Activated CD4-positive, alpha-beta T cell treated with anti-CD3 and anti-CD28 coated beads for 4 hours (primary cell): ENCODE measurements at regions not wholly inside any gene's neighbourhood (a gene's known extent, or its start where the extent isn't known, plus 50 kb on each side); places are given as distances from the start of the nearest gene placed in this dataset.
A peak's percentile ranks its signal among the peaks of the same experiment; 100 is the strongest.

Experiments
- DNase-seq, 2 donors: peaks; one replicate each; pipeline ENCODE4 v3.0.0-alpha.2; 2020

DNA sequence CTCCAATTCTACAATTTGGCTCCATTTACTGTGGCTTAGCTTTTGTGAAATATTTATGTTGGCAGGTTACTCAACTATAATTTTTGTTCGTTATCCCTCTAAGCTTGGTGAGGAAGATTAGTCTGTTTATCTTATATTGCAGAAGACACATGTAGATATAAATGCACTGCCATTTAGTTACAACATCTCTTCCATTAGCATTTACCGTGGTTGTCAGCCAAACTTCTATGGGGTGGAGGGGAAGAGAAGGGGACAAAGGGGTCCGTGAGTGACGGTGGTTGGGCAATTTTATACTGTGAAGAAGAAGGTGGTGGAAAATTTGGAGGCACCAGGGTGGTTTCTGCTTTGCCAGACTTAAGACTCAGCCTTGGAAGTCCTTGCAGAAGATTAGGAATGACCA lies 117.6 kb upstream of the CXCR4 start:
- DNase-seq = no peak

DNA sequence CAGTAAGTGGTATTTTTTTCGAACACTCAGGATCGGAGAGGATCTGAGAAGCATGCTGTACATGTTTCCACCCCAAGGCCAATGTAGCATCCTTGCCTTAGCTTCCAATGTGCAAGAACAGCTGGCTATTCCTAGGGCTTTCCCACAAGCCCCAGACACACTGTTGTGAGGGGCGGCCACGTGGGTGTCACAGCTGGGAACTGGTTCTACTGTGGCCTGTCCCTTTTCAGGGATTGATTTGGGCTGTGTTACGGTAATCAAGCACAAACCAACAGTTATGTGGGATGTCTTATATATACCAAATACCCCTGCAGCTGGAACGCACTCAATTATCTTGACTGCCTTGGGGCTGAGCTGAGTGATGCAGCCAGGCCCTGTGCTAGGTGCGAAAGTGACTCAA lies 116.3 kb upstream of the CXCR4 start:
- no peak for DNase-seq

DNA sequence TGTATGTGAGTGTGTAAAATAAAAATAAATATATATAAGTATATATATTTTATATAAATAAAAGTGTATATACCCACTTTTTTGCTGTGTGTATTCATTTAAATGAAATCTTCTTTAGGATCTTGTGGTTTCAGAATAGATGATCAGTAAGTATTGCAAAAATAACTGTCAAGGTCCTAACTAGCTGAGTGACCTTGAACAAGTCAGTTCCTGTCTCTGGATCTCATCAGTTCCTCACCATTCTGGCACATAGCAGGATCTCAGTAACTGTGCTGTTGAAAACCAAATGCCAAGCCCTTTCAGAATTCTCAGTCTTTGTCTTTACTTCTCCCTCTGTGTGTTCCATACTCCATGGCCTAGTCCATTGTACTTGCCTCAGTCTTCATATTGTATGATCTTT lies 115.3 kb upstream of the CXCR4 start:
- DNase-seq = no peak

DNA sequence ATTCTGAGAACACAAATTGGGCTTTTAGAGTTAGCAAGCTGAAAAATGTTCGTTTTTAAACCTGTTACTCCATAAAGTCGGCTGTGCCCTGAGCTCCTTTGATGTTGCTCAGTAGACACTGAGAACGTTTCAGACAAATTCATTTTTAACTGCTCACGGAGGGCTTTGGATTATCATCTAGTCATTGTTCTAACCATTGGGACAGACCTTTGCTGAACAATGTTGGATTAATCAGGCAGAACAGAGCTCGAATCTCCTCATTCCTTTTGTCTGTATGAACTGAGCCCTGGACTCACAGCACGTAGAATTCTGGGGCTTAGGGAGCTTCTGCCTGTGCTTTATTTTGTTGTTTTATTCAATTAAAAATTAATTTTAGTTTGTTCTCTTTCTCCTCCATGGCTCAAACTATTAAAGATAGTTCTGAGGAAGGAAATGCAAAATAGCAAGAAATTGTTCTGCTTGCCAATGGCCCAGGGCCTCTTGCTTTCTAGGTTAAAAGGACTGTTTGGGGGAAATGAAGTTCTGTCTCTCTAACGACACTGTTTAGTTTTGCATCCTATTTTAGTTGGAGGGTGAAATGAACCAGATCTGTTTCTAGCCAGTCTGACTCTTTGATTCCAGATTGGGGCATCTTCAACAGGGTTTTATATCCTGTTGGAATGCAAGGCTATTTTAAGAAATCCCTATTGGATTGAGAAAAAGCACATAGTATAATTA lies 114.7 kb upstream of the CXCR4 start:
- no peak for DNase-seq

DNA sequence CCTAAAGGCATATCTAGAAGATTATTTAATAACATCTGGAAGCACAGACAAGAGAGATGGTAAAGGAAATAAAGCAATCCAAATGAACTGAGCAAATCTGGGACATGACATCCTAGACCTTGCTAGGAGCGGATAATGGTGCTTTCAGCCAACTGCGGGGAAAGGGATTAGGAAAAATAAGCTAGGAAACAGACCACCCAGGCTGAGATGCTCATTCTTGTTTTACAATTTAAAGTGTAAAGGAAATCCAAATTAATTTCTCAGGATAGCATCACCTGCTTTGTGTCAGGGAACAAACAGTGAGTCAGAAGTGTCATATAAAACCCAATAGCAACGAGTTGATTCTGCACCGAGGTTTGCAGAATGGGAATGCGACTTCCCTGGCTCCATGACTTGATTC lies 112.5 kb upstream of the CXCR4 start:
- no peak for DNase-seq

DNA sequence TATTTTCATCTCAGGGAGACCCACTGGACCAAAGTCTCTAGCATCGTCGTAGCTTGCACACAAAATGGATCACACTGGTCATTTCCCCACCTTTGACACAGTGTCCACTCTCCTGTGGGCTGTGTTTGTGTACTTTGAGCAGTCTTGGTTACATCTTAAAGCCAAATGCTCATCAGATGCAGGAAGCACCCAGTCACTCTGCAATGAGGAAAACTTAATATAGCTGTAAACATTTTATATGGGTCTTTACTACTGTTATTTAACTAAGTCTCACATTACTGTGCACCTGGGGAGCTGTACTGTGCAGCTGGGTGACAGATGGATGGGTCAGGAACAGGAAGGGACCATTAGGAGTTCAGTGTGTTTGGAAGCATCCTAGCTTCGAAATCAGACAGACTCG lies 109.0 kb upstream of the CXCR4 start:
- no peak for DNase-seq

DNA sequence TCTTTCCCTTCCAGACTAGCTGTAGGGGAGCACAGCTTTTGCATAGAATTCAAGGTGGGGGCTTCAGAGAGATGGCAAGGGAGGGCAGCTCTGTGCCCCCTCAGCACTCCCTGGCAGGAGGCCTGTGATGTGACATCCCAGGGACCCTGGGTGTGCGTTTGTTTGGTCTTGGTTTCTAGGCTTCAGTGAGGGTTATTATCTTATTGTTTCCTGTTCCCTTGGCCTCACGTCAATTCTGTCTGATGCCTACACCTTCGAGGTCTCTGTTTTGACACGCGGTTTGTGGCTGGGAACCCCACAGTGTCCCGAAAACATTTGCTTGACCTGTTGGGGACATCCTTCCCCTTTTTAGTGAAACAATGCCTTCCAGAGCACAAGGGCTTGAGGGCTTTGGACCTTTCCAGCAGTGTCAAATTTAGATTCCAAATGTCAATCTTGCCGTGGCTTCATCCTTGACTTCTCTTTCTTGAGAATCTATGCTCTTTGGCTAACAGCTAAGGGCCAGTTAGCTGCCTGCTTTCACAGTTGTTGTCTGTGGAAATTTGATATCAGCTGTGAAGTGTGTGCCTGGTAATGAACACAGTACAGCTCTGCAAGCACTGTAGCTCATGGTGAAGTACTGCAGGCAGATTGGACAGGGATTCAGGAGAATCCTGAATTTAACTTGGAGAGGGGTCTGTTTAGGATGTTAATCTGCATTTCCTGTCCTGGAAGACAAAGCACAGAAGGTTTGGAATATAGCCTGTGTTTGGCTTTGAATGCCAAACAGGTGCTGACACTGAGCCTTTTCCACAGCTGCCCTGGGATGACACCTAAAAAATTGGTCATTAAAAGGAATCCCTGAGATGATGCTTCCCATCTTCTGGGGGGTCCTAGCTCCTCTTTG lies 108.2 kb upstream of the CXCR4 start:
- no peak for DNase-seq

DNA sequence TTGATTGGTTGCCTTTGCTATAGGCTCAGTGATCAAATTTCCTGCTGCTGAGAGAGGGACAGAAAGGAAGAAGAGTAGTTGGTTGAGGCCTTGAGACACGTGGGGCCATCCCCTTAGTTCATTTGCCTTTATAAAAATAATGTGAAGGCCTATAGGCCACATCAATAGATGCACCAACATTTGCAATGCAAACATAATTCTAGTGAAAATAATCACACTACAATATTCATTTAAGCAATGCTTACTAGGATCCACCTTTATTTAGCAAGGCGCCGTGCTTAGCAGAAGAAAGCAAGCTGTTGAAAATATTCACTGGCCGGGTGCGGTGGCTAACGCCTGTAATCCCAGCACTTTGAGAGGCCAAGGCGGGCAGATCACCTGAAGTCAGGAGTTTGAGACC lies 105.3 kb upstream of the CXCR4 start:
- no peak for DNase-seq

DNA sequence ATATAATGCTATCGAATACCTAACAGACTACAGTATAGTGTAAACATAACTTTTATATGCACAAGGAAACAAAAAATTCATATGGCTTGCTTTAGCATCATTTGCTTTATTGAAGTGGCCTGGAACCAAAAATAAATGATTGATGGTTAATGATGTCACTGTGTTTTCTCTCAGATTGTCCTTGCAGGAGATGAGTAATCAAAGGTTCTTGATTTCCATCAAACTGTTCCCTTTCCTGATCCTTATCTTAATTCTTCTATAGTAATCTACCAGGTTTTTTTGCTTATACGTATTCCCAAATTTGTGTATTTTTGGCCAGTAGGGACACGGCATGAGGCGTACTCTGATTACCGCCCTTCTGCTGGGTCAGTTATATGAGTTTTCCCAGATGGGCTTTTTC lies 104.9 kb upstream of the CXCR4 start:
- no peak for DNase-seq

DNA sequence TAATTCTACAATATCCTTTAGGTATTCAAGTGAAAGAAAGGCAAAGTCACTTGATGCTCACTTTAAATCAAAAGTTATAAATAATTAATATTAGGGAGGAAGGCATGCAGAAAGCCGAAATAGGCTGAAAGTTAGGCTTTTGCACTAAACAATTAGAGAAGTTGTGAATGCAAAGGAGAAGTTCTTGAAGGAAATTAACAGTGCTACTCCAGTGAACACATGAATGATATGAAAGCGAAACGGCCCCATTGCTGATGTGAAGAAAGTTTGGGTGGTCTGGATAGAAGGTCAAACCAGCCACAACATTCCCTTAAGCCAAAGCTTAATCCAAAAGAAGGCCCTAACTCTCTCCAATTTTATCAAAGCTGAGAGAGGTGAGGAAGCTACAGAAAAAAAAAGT lies 103.1 kb upstream of the CXCR4 start:
- no peak for DNase-seq

DNA sequence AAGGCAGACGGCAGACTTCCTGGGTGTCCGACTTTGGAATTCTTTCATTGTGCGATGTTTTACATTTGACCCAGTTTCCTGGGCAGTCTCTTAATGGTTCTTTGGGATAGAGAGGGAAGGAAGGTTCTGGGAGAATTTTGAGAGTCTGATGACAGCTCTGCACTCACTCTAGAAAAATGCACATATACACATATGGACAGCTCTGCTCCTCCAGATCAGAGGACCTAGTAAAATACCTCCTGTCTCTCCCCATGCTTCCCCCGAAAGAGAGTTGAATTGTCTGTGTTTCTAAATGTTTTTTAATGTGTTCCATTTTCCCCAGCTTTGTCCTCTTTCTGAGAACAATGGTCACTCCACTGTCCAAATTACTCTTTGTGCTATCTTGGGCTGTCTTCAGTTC lies 102.0 kb upstream of the CXCR4 start:
- no peak for DNase-seq

DNA sequence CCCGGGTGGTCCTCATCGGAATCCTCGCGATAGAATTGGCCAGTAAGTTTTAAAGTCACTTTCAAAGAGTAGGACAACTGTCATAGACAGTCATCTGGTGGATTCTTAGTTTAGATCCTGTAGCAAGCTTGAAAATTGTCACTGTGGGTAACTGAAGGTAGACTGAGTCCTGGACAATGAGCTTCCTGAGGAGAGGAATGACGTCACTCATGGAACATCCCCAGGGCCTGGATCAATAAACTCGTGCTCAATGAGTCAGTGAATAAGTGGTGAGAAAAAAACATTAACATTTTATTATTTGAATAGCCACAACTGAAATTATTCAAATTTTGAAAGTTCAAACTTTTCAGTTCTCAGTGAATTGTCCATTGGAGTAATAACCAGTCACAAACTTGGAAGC lies 101.4 kb upstream of the CXCR4 start:
- no peak for DNase-seq

DNA sequence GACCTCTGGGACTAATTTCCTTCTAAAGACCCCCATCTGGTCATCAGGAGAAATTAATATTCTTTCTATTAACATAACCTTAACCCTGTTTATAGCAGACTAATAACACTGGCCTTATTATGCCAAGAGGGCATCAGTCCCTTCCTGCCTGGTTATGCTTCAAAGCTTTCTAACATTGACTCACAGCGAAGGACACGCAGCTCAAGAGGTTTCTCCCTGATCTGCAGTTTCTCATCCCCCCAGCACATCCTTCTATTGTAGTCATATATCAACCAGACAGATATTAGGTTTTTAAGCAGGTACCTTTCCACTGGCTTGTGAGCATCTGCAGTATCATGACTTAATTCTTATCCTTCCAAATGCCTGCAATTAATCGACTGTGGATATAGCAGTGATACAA lies 100.0 kb upstream of the CXCR4 start:
- DNase-seq = no peak

DNA sequence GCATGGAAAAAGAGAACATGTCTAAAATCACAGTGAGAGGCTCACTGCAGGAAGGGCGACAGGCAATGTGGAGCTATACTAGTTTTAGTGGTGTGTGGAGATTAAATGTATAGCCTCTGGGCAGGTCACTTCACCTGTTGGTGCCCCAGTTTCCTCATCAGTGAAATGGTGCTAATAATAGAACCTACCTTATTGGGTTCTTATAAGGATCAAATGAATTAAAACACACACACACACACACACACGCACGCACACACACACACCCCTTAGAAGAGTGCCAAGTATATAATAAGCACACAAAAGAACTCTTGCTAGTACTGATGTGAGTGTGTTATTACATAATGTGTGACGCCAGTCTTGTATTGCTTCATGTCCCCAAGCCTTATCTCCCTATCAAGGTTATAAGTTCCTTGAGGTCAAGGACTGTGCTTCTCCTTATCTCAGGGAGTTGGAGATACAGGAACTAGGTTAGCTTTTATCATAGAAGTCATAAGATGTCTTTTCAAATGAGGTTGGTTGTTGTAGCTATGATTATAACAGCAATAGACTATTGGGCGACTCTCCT lies 98.0 kb upstream of the CXCR4 start:
- DNase-seq = no peak

DNA sequence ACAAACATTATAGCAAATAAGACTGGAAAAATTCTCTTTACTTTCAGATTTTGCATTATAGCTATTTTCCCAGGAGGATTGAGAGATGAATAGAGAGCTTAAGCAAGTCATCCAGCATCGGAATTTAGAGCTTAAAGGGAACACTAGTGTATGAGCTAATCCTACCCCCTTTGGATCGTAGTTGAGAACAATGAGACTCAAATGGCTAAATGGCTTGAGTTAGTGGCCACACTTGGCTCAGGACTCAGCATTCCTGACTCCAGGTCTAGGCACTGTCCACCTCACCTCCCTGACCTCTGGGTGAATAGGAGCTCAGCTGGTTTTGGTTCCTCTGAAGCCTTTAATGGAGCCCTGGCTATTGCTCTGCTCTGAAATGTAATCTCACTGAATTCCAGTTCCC lies 97.5 kb upstream of the CXCR4 start:
- DNase-seq = no peak

DNA sequence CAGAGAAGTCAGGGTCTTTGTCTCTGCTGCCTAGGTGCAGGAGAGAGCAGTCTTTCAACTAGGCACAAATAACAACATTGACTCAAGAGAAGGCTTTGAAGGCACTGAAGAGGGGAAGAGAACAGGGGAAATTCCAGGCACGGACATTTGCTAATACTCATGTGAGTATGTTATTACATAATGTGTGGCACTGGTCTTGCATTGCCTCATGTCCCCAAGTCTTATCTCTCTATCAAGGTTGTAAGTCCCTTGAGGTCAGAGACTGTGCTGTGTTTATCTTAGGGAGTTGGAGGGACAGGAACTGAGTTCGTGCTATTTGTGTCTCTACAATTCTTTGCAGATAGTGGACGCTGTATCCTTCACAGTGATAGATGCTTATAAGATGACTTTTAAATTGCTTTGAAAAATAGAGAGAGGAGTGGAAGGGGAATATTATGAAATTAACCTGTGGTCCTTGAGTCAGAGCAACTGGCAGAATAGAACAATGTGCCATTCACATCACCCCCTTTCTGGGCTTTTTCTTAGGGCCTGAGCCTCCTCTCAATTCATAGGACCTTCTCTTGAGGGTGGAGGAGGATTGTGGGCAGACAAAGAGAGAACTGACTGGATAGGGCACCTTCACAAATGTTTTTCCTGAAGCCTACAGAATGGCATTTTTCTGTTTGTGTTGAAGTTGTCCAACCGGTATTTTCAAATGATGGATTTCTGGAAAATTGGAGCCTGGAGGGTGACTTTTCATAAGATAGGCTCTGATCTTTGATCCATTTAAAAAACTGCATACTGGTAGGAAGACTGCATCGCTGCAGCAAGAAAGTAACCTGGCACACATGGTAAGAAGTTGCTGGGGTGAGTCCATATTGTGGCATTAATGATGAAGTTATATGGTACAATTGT lies 96.6 kb upstream of the CXCR4 start:
- DNase-seq = no peak

DNA sequence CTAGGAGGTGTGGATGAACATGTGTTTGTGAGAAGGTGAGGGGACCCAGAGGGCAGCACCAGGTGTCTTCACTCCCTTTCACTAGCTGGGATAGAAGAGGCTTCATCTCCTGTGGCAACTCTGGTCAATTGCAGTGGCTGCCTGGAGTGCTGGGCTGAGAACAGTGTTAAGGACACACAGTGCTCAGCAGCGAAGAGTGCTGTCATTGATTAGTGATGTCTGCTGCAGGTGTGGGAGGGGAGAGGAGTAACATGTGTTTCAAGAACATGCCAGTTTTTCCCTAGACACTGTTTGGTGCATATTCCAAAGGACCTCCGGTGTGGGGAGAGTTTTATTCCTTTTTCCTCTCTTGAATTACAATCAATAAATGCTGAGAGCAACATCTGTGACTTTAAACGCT lies 95.9 kb upstream of the CXCR4 start:
- DNase-seq = no peak

DNA sequence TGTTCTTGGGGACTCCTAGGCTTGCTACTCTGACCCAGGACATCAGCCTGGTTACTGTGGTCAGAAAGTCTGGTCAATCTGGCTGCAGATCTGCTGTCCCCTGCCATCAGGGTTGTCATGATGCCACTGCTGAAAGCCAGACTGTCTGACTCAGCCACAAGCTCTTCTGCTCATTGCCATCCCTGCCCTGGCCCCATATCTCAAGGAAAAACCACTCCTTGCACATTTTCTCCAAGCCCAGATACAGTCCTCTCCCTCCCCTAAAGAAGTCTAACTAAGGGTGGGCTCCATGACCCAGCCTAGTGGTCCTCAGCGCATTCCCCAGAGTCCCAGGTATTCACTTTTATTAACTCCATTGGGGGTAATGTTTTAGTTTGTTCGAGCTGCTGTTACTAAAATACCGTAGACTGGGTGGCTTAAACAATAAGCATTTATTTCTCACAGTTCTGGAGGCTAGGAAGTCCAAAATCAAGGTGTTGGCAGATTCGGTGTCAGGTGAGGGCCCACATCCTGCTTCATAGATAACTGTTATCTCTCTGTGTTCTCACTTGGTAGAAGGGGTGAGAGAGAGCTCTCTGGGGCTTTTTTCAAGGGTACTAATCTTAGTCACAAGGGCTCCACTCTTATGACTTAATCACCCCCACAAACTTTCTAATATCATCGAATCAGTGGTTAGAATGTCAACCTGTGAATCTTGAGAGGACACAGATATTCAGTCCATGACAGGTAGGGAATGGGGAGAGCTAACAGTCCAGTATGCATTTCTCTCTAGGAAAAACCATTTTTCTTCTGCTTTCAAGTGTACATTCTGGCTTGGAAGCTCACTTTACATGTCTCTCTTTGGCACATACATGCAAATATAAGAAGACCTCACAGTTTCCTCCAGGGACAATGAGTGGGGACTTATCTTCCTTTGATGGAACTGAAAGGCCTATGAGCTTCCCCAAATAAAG lies 94.8 kb upstream of the CXCR4 start:
- peak; percentile 9 to 12 for DNase-seq

DNA sequence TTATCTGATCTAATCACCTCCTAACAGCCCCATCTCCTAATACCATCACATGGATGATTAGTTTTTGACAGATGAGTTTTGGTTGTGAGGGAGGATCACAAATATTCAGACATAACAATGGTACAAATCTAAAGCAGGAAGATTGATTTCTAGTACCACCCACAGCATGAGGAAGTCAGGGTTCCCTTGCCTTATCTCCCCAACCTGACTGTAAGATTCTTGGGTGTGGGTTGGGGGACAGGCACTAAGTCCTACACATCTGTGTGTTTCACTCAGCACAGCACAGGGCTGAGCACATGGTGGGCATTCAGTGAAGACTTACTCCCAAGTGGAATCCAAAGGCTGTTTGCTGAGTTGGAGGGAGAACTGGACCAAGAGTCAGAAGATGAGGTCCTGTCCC lies 93.8 kb upstream of the CXCR4 start:
- DNase-seq = no peak

DNA sequence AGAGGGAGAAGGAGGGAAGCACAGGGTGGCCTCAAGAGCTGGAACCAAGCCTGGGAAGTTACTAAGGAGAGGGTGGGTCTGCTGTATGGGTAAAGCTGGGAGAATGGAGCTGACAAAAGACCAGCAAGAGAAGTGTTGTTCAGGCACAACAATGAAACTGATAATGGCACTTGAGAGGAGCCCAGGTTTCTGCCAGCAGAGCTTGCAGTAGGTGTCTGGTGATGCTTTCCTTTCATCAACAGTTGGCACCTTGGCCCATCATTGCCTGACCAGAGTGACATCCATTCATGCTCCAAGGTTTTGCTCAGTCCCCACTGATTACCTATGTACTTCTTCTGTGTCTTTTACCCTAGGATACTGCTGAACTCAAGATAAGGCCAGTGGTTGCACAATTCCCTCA lies 92.9 kb upstream of the CXCR4 start:
- no peak for DNase-seq

DNA sequence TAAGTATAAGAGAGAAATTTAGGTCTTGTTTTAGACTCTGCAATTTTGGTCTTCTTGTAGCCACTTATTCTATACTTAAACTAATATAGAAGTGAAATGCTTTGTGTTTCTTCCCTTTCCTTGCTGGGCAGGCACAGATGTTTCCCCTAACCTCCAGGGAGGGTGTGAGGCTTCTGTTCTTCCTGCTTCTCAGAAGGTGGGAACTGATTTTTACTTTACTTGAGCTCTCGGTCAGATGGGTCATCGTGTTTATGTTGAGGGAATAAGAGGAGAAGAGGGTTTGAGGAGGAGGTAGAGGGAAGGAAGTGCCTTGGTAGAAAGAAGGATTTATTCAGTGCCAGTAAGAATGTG lies 92.5 kb upstream of the CXCR4 start:
- no peak for DNase-seq
